ENCODE measurements at regions not wholly inside any gene's neighbourhood (a gene's known extent, or its start where the extent isn't known, plus 50 kb on each side); places are given as distances from the start of the nearest gene placed in this dataset.

DNA sequence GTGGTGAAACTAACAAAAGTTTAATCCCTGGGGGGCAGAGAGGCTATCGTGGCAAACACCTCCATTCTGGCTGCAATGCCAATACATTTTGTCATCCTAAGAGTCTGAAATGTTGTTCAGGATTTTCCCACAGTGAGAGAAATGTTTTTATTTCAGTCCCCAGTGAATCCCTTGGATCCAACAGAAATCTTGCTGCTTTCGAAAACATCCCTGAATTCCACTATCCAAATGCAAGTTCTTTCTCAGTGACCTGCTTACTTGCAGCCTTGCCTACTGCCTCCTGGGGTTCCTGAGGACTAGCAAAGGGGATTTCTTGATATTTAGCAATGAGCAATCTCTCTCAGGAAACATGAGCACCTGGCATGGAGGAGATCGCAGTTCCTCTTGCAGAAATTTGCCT lies 202.1 kb upstream of the IRX3 start:
- DNase-seq: no peak

GRCh38 chr16:54487933-54488332 lies 201.3 kb upstream of the IRX3 start:
- no peak for ATAC-seq (replicated peaks)
- H3K4me1 Mint-ChIP-seq (ENCODE audit: low read depth in 2 of 2): no peaks in the 10 kb centered on the region
- DNase-seq: no peak
- H3K9me3 Mint-ChIP-seq: no peaks in the 10 kb centered on the region
- no peak overlapping the region for H3K27ac Mint-ChIP-seq
- H3K4me3 Mint-ChIP-seq: no peak overlapping the region
- peaks cover 5 to 16% of the 10 kb centered on the region in 2 donors for H3K27me3 Mint-ChIP-seq
- H3K36me3 Mint-ChIP-seq (ENCODE audit: insufficient read depth): no peaks in the 10 kb centered on the region

More for the DNA sequence above, 202.1 kb upstream of the IRX3 start:
- Mint-ChIP-seq H3K4me1 (ENCODE audit: low read depth in 2 of 2) (no peaks in the 10 kb centered on the region), H3K27ac (no peak overlapping the region), H3K9me3 (no peaks in the 10 kb centered on the region), H3K27me3 (peaks cover 5 to 16% of the 10 kb centered on the region in 2 donors), H3K4me3 (no peak overlapping the region), H3K36me3 (ENCODE audit: insufficient read depth) (no peaks in the 10 kb centered on the region)
- ATAC-seq (replicated peaks): no peak

DNA sequence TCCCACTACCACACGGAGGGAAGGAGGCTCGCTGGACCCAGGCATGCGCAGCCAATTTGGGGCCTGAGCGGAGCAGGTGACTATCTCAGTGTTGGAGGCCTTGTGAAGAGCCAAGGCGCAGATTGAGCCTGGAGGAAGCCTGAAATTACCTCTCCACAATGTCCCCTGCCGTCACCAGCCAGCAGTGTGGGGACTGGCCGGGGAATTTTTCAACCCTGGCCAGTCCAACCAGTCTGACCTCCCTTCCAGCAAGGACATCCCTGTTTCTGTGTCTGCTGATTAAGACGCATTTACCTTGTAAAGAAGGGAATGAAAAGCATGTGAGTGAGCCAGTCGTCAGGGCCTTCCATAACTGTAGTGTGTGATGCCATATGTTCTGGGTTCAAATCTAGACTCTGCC lies 198.1 kb upstream of the IRX3 start:
- no peak overlapping the region for H3K27ac Mint-ChIP-seq
- DNase-seq: no peak
- H3K4me1 Mint-ChIP-seq (ENCODE audit: low read depth in 2 of 2): no peaks in the 10 kb centered on the region
- ATAC-seq (replicated peaks): no peak
- no peak overlapping the region for H3K4me3 Mint-ChIP-seq
- H3K36me3 Mint-ChIP-seq (ENCODE audit: insufficient read depth): no peaks in the 10 kb centered on the region
- H3K9me3 Mint-ChIP-seq: no peaks in the 10 kb centered on the region
- no peaks in the 10 kb centered on the region for H3K27me3 Mint-ChIP-seq

- no peak for DNase-seq
- Mint-ChIP-seq H3K27me3 (no peaks in the 10 kb centered on the region), H3K4me3 (no peak overlapping the region), H3K4me1 (ENCODE audit: low read depth in 2 of 2) (no peaks in the 10 kb centered on the region), H3K9me3 (peaks cover 0 to 4% of the 10 kb centered on the region in 2 donors), H3K36me3 (ENCODE audit: insufficient read depth) (no peaks in the 10 kb centered on the region), H3K27ac (no peak overlapping the region)
- no peak for ATAC-seq (replicated peaks)
Measured at GRCh38 chr16:54482892-54483574, 196.4 kb upstream of the IRX3 start.

DNA sequence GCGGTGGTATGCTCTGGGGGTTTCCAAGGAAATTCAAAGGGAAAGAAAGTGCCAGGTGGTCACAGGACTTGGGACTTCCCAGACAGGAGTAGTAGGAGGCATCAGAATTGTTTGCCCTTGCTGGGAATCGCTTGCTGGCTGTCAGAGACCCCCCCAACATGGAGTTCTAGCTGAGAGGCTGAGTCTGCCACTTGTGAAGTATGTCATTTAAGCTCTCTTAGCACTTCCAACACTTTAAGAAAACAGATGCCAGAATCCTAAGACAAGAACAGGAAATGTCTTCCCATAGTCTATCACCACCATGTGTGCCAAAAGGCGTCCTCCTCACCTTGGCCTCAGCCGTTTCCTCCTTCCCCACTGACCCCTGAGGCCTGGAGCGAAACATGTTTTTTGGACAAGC lies 193.8 kb upstream of the IRX3 start:
- no peaks in the 10 kb centered on the region for H3K4me1 Mint-ChIP-seq (ENCODE audit: low read depth in 2 of 2)
- H3K27ac Mint-ChIP-seq: no peak overlapping the region
- ATAC-seq (replicated peaks) (no peak), DNase-seq (no peak)
- H3K27me3 Mint-ChIP-seq: no peaks in the 10 kb centered on the region
- H3K36me3 Mint-ChIP-seq (ENCODE audit: insufficient read depth): no peaks in the 10 kb centered on the region
- peaks cover 6% of the 10 kb centered on the region in 2 donors for H3K9me3 Mint-ChIP-seq
- H3K4me3 Mint-ChIP-seq: no peak overlapping the region

DNA sequence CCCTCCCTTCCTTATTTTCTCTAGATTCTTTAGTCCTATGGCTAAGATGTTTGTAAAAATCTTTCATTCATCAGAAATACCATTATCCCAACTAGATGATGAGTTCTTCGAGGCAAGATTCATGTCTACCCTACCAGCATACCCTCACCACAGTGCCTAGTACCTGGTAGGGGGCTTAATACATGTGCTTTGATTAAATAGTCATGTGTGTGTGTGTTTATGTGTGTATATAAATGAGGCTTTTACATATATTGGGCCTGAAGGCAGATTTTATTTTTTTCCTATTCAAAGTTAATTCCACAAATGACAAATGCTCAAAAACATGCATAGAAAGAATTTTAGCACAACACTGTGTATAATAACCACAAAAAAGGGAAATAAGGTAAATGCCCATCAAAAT lies 193.0 kb upstream of the IRX3 start:
- H3K4me3 Mint-ChIP-seq: no peak overlapping the region
- H3K27ac Mint-ChIP-seq: no peak overlapping the region
- H3K4me1 Mint-ChIP-seq (ENCODE audit: low read depth in 2 of 2): no peaks in the 10 kb centered on the region
- ATAC-seq (replicated peaks) (no peak), DNase-seq (no peak)
- H3K9me3 Mint-ChIP-seq: peaks cover 6% of the 10 kb centered on the region in 2 donors
- no peaks in the 10 kb centered on the region for H3K27me3 Mint-ChIP-seq
- no peaks in the 10 kb centered on the region for H3K36me3 Mint-ChIP-seq (ENCODE audit: insufficient read depth)

GRCh38 chr16:54477714-54478113 lies 191.1 kb upstream of the IRX3 start:
- H3K27ac Mint-ChIP-seq: no peak overlapping the region
- no peaks in the 10 kb centered on the region for H3K36me3 Mint-ChIP-seq (ENCODE audit: insufficient read depth)
- peaks cover 6% of the 10 kb centered on the region in 2 donors for H3K9me3 Mint-ChIP-seq
- no peaks in the 10 kb centered on the region for H3K4me1 Mint-ChIP-seq (ENCODE audit: low read depth in 2 of 2)
- DNase-seq (no peak), ATAC-seq (replicated peaks) (no peak)
- H3K4me3 Mint-ChIP-seq: no peak overlapping the region
- H3K27me3 Mint-ChIP-seq: peaks cover 0 to under 1% of the 10 kb centered on the region in 2 donors

- ATAC-seq (replicated peaks) (no peak), DNase-seq (no peak)
- H3K36me3 Mint-ChIP-seq (ENCODE audit: insufficient read depth): no peaks in the 10 kb centered on the region
- peaks cover 12 to 19% of the 10 kb centered on the region in 2 donors for H3K27me3 Mint-ChIP-seq
- H3K27ac Mint-ChIP-seq: no peak overlapping the region
- peaks cover 6 to 8% of the 10 kb centered on the region in 2 donors for H3K9me3 Mint-ChIP-seq
- no peaks in the 10 kb centered on the region for H3K4me1 Mint-ChIP-seq (ENCODE audit: low read depth in 2 of 2)
- no peak overlapping the region for H3K4me3 Mint-ChIP-seq
Measured at GRCh38 chr16:54475019-54475601, 188.5 kb upstream of the IRX3 start.

GRCh38 chr16:54473226-54473993 lies 186.8 kb upstream of the IRX3 start:
- no peak for ATAC-seq (replicated peaks)
- Mint-ChIP-seq H3K4me3 (no peak overlapping the region), H3K36me3 (ENCODE audit: insufficient read depth) (no peaks in the 10 kb centered on the region), H3K4me1 (ENCODE audit: low read depth in 2 of 2) (no peaks in the 10 kb centered on the region), H3K27me3 (peaks cover 12 to 20% of the 10 kb centered on the region in 2 donors), H3K27ac (no peak overlapping the region), H3K9me3 (peaks cover 4 to 6% of the 10 kb centered on the region in 2 donors)
- DNase-seq: no peak

- Mint-ChIP-seq H3K36me3 (ENCODE audit: insufficient read depth) (no peaks in the 10 kb centered on the region), H3K4me1 (ENCODE audit: low read depth in 2 of 2) (no peaks in the 10 kb centered on the region), H3K27me3 (peaks cover 9 to 20% of the 10 kb centered on the region in 2 donors), H3K27ac (no peak overlapping the region), H3K4me3 (no peak overlapping the region), H3K9me3 (peaks cover 8 to 10% of the 10 kb centered on the region in 2 donors)
- no peak for ATAC-seq (replicated peaks)
- DNase-seq: no peak
Measured at GRCh38 chr16:54467398-54467797, 180.8 kb upstream of the IRX3 start.

- Mint-ChIP-seq H3K9me3 (peaks cover 8% of the 10 kb centered on the region in 2 donors), H3K27ac (no peak overlapping the region), H3K27me3 (peaks cover 0 to 13% of the 10 kb centered on the region in 2 donors), H3K4me1 (ENCODE audit: low read depth in 2 of 2) (no peaks in the 10 kb centered on the region), H3K4me3 (no peak overlapping the region), H3K36me3 (ENCODE audit: insufficient read depth) (no peaks in the 10 kb centered on the region)
- DNase-seq: no peak
- ATAC-seq (replicated peaks): no peak
Measured at GRCh38 chr16:54466233-54466632, 179.6 kb upstream of the IRX3 start.

DNA sequence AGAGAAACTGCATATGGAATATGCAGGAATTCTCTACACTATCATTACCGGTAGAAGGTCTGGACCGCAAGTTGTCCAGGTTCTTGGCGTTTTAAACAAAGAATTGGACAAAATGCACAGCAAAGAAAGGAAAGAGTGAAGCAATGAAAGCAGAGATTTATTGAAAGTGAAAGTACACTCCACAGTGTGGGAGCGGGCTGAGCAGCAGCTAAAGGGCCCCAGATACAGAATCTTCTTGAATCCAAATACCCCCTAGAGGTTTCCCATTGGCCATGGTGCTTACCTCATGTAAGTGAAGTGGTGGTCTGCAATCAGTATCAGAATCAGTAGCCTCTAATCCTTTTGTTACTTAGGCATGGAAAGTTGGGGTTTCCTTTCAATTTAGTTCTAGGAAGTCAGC lies 178.5 kb upstream of the IRX3 start:
- no peak overlapping the region for H3K27ac Mint-ChIP-seq
- H3K27me3 Mint-ChIP-seq: peaks cover 0 to 1% of the 10 kb centered on the region in 2 donors
- DNase-seq: no peak
- peaks cover 8% of the 10 kb centered on the region in 2 donors for H3K9me3 Mint-ChIP-seq
- no peak for ATAC-seq (replicated peaks)
- H3K36me3 Mint-ChIP-seq (ENCODE audit: insufficient read depth): no peaks in the 10 kb centered on the region
- no peaks in the 10 kb centered on the region for H3K4me1 Mint-ChIP-seq (ENCODE audit: low read depth in 2 of 2)
- no peak overlapping the region for H3K4me3 Mint-ChIP-seq

GRCh38 chr16:54462771-54463170 lies 176.2 kb upstream of the IRX3 start:
- Mint-ChIP-seq H3K4me3 (no peak overlapping the region), H3K27ac (no peak overlapping the region), H3K9me3 (peaks cover 8% of the 10 kb centered on the region in 2 donors), H3K36me3 (ENCODE audit: insufficient read depth) (no peaks in the 10 kb centered on the region), H3K27me3 (no peaks in the 10 kb centered on the region), H3K4me1 (ENCODE audit: low read depth in 2 of 2) (no peaks in the 10 kb centered on the region)
- no peak for ATAC-seq (replicated peaks)
- DNase-seq: no peak

GRCh38 chr16:54462151-54462651 lies 175.6 kb upstream of the IRX3 start:
- no peak overlapping the region for H3K27ac Mint-ChIP-seq
- peaks cover 8% of the 10 kb centered on the region in 2 donors for H3K9me3 Mint-ChIP-seq
- H3K36me3 Mint-ChIP-seq (ENCODE audit: insufficient read depth): no peaks in the 10 kb centered on the region
- no peaks in the 10 kb centered on the region for H3K27me3 Mint-ChIP-seq
- no peaks in the 10 kb centered on the region for H3K4me1 Mint-ChIP-seq (ENCODE audit: low read depth in 2 of 2)
- no peak for DNase-seq
- no peak overlapping the region for H3K4me3 Mint-ChIP-seq
- no peak for ATAC-seq (replicated peaks)

All from effector memory CD8-positive, alpha-beta T cell (primary cell).